Stimulated activated CD4-positive, alpha-beta T cell treated with anti-CD3 and anti-CD28 coated beads, Interleukin-4, amount 100 ng/mL, for 4 hours (primary cell): ENCODE measurements at regions not wholly inside any gene's neighbourhood (a gene's known extent, or its start where the extent isn't known, plus 50 kb on each side); places are given as distances from the start of the nearest gene placed in this dataset.
"Not testable (repeated sequence)": the region's sequence is repeated elsewhere in the genome, so short reads cannot be mapped to it uniquely, and the experiment has no call there.

Experiments used
- DNase-seq, 2 experiments: peaks; one replicate each; pipeline ENCODE4 v3.0.0-alpha.2; 2020

GRCh38 chr5:91635950-91636734 is 253.0 kb upstream of the ARRDC3 start:
- DNase-seq = no peak

GRCh38 chr5:91632871-91633270 is 249.8 kb upstream of the ARRDC3 start:
- DNase-seq = no peak

- no peak for DNase-seq
Observed at GRCh38 chr5:91611746-91612145, 228.6 kb upstream of the ARRDC3 start.

DNA sequence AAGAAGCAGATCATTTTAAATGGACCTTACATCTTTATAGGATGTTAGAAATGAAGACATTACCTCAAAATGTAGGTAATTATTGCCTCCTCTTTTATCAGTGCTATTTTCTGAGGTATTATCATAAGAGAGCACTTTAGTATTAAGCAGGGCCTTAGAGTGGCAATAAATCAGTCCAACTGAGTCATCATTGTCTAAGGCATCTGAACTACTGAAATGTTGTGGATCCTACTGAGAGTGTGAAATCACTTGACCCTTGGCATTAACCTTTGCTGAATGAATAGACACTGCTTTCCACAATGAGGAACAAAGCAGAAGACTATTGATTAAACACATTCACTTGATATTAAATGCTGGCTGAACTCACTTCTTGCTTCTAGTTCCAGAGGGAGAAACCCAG is 224.6 kb upstream of the ARRDC3 start:
- no peak for DNase-seq

DNA sequence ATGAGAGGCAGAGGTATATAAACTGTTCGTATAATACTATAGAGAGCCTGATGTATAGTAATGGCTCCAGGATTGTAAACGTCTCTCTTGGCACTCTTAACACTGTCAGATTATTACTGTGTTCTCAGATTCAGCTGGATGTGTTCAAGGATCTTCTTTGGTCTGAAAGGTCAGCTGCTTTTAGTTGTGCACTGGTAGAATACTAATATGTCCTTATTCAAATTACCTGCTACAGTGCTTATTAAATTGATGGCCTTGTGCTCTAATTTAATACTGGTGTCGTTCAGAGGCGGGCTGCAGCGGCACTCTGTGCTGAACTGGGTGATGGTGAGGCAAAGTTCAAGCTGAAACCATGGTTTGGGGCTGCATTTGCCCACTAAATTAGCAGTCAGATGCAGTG is 216.7 kb upstream of the ARRDC3 start:
- no peak for DNase-seq

DNA sequence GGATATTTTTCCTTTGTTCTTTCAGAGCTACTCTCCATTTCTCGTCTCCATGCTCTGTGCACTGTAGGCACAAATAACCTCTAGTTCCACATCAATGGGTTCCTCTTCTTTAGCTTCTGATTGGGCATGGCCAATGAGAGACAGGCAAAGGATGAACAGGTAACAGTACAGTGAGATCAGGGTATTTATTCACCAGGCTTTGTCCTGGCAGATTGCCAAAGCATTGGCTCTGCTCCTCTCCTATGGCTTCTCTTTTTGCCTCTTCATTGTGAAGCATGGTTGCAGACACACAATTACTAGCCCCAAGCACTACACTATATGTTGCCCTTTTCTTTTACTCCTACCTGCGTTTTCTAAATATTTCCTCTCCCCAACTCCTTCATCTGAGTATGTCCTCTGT is 215.1 kb upstream of the ARRDC3 start:
- no peak for DNase-seq

DNA sequence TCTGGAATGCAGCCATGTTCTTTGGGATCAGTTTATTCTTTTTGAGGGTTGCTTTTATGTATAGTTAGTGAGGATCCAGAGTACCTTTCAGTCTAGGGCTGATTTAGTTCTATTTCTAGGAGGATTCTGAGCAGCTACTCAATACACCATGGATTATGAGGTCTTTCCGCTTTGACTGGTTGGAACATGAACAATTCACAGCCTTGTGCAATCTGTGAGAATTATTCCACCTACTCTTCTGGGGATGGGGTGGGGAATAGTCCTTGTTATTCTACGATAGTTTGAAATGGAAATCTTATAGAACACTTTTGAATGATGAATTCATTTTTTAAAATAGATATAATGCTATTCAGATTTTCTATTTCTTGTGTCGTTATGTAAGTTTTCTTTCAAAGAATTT is 212.3 kb upstream of the ARRDC3 start:
- DNase-seq = no peak

DNA sequence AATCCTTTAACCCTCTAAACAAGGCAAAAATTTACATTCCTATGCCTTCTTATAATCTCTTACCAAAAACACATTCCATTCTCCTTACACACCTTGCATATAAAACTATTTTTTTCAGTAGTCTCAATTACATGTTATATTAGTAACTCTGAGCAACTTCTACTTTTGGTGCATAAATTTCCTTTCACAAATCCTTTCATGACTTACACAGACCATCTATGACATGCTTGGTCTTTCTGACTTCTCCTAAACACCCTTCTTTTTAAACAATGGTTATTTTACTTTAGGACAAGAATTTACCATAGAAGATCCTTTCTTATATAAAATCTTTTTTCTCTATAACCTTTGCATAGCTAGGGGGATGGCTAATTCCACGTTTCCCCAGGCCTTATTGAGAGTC is 208.0 kb upstream of the ARRDC3 start:
- no peak for DNase-seq

DNA sequence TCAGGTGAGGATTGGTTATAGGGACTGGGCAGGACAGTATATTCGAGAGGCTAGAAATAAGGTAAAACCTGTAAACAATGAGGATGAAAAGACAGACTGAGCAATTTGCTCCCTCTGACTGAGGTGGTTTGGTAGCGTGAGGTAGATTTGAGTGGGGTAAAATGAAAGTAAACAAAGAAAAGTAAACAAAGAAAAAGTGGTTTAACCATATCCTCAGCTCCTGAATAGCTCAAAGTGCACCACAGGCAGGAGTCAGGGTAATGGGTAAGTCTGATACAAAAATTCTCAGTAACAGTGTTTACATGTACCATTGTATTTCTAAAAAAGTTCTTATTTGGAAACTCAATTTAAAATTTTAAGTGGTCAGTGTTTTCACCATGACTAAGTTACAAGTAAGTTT is 203.1 kb upstream of the ARRDC3 start:
- DNase-seq = no peak

GRCh38 chr5:91584352-91584751 is 201.2 kb upstream of the ARRDC3 start:
- no peak for DNase-seq

- not testable (repeated sequence) for DNase-seq
Observed at GRCh38 chr5:91566012-91566411, 182.9 kb upstream of the ARRDC3 start.

DNA sequence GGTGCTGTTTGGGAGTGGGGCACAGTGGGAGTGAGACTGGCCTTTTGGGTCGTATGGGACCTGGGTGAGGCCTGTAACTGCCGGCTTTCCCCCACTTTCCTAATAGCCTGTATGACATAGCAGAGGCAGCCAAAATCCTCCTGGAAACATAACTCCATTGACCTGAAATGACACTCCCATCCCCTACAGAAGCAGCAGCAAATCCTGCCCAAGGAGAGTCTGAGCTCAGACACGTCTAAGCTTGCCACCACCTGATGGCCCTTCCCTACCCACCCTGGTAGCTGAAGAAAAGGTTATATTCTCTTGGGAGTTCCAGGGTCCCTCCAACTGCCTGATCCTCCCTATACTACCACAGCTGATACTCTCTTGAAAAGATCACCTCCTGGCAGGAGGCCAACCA is 179.8 kb upstream of the ARRDC3 start:
- DNase-seq = no peak

GRCh38 chr5:91541696-91542095 is 158.6 kb upstream of the ARRDC3 start:
- no peak for DNase-seq

DNA sequence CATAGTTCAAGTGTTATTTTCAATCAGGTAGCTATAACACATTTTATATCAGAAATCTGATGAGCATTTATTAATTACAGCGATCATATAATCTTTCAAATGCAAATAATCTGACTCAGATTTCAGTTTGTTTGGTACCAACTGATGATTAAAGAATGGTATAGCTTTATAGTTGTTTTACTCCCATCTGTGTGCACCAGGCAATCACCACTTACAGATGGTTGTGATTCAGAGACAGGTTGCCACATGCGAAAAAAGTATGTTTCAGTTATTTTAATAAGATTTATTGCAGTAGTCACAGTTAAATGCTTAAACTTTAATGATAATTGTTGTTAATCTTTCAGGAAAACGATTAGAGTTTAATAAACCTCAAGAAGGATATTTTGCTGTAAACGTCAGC is 155.1 kb upstream of the ARRDC3 start:
- DNase-seq = no peak

DNA sequence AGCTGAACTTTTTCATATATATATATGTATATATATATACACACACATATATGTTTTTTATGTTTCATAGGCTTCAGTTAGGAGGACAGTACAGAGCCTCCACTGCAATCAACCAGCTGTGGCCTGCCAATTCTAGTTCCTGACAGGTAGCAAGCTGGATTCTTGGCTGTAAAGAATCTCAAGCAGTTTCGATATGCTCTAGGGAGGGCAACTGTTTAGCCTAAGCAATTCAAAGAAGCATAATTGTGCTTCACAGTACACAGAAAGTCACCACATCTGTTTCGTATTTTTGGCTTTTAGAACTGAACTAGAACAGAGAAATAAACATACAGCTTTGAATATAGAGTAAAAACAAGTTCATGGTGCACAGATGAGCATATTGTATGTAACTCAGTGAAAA is 152.4 kb upstream of the ARRDC3 start:
- DNase-seq = no peak

DNA sequence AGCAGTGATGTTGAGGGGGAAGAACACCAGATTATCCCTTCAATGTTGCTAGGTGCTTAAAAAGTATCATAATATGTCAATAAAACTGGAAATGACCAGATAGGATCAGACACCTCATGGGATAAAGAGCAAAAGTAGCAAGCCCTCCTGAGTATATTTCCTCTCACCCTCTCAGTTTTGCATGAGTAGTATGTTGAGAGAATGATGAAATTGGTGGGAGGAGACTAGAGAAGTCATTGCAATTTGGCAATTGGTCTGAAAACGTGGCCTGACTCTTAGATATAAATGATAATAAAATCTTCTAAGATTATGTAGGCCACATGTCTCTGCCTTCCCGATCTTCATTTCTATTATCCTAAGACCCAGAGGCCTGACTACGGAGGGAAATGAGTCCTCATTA is 151.2 kb upstream of the ARRDC3 start:
- no peak for DNase-seq

DNA sequence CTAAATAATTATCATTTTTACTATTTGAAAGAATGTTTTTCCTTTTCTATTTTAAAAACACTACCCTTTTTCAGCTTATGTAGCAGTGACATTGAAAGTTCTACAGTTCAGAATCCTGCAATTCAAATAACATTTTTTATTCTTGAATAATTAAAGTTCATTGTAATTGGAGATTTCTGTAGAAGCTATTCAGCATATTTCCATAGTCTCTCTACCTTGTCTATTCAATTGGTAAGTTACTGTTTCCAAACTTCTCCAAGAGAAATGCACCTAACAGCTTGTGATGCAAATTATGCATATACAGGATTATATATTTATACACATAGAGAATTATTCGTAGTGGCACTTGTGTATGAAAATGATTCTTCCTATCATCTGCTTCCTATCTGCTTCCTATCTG is 149.7 kb upstream of the ARRDC3 start:
- DNase-seq = no peak

DNA sequence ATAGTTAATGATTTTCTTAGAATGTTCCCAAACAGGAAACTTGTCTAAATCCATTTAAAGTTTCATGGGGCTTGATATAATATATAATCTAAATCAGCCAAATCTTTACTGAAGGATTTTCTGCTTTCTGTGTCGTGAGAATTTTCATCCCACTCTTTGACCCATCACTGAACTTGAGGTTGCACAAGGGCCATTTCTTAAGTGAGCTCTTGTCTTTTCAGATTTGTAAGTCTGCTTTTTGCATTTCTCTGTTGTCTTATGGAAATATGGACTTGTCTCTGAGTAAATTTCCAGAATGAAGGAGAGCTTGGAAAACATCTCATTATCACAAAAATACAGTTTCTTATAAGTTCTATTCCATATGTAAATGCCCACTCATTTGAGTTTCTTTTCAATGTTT is 149.2 kb upstream of the ARRDC3 start:
- DNase-seq = no peak

- no peak for DNase-seq
Observed at GRCh38 chr5:91528831-91529230, 145.7 kb upstream of the ARRDC3 start.

- DNase-seq = no peak
Observed at GRCh38 chr5:91521785-91522184, 138.7 kb upstream of the ARRDC3 start.

- no peak for DNase-seq
Observed at GRCh38 chr5:91521334-91521733, 138.2 kb upstream of the ARRDC3 start.

DNA sequence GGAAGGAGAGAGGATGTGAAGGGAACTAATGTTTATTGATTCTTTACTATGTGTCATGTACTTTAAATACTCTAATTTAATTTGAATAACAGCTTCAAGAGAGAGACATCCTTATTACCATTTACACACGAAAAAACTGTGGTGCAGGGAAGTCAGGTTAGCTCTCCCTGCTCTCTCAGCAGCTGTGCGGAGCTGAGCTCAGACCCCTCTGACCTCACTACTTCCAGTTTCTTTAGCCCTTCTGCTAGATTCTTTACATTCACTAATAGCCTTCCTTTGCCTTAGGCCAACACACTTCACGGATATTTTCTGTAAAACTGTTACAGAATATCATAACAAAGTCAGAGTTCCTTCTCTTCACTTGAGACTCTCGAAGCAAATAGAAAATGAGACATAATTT is 131.3 kb upstream of the ARRDC3 start:
- DNase-seq = no peak

- no peak for DNase-seq
Observed at GRCh38 chr5:91503321-91503720, 120.2 kb upstream of the ARRDC3 start.

DNA sequence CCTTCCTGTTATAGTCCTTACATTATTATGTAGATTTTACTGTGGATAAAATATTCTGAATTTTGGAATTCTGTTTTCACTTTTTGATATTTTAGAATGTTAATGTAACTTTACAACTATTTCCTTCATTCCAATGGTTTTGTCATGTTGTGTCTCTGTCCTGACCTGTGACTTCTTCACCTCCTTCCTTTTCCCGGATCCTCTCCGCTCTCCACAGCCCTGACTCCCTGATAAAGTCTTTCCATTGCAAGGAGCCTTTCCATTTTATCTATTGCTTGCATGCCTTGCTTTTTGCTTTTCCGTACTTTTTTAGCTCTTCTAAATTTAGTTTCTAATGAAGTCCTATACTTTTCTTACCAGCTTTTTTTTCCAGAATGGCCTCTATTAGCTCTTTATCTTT is 117.6 kb upstream of the ARRDC3 start:
- DNase-seq = no peak

DNA sequence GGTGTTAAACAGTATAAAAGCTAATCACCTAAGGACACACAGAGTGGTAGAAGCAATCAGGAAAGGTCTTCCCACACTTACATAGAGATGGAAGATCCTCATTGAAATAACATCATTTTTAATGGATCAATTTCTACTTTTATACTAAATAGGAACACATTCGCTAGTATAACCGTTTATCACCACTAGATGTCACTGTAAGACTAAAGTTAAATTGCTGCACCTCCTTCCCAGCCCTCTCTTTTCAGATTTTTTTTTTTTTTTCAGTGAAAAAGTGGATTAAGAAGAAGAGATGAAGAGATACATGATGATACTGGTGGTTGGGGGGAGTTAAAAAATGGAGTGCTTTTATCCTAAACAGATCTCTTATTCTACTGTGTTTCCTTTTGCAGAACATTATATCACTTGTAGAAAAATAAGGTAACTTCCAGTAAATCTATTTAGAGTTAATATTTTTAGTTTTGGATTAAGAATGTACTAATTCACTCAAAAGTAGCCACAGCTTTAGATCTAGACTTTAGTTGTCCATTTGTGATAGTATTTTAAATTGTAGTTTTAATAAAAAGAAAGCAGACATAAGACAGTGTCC is 116.9 kb upstream of the ARRDC3 start:
- no peak for DNase-seq
